ENCODE measurements at regions not wholly inside any gene's neighbourhood (a gene's known extent, or its start where the extent isn't known, plus 50 kb on each side); places are given as distances from the start of the nearest gene placed in this dataset.

DNA sequence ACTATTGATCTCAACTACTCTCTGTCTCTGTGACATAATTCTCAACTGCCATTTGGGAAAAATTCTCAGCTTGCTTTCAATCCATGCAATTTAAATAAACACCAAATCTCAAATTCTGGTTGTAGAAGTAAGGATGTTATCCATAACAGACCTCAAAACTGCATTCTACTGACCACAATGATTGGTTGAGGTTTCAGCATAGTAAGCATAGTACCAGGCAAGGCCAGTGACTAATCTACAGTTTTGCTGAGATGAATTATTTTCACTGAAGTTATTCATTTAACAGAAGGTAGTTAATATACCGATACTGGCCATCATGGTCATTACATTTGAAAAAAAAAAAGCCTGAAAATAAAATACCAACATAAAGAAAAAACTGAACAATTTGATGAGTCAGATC is 488.0 kb upstream of the CDH18 start:
- TF ChIP-seq, protein P1, sequence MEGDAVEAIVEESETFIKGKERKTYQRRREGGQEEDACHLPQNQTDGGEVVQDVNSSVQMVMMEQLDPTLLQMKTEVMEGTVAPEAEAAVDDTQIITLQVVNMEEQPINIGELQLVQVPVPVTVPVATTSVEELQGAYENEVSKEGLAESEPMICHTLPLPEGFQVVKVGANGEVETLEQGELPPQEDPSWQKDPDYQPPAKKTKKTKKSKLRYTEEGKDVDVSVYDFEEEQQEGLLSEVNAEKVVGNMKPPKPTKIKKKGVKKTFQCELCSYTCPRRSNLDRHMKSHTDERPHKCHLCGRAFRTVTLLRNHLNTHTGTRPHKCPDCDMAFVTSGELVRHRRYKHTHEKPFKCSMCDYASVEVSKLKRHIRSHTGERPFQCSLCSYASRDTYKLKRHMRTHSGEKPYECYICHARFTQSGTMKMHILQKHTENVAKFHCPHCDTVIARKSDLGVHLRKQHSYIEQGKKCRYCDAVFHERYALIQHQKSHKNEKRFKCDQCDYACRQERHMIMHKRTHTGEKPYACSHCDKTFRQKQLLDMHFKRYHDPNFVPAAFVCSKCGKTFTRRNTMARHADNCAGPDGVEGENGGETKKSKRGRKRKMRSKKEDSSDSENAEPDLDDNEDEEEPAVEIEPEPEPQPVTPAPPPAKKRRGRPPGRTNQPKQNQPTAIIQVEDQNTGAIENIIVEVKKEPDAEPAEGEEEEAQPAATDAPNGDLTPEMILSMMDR (IDR thresholded peaks at IDR 0.05) = no peak
- no peak for TF ChIP-seq POLR2AphosphoS5 (IDR thresholded peaks at IDR 0.05)
- TF ChIP-seq POLR2A (IDR thresholded peaks at IDR 0.05) = no peak
